ENCODE measurements at regions not wholly inside any gene's neighbourhood (a gene's known extent, or its start where the extent isn't known, plus 50 kb on each side); places are given as distances from the start of the nearest gene placed in this dataset.

GRCh38 chr1:118421868-118422350, 236.9 kb upstream of the SPAG17 start:
- Histone ChIP-seq H3K4me1 (ENCODE audit: control insufficient read depth, insufficient read depth, low read length) (no peaks in the 10 kb centered on the region), H3K4me3 (ENCODE audit: insufficient read depth, low read depth, low read length) (no peak overlapping the region), H2BK15ac (ENCODE audit: low read depth, low read length) (no peak overlapping the region), H3K56ac (ENCODE audit: extremely low read depth, insufficient read depth, low read length) (no peak overlapping the region), H4K8ac (ENCODE audit: low read depth in 2 of 2, low read length in 2 of 2) (no peak overlapping the region), H2BK20ac (ENCODE audit: low read depth, low read length) (no peak overlapping the region), H3K79me1 (ENCODE audit: low read depth in 1 of 2, low read length in 2 of 2) (no peaks in the 10 kb centered on the region), H4K20me1 (ENCODE audit: insufficient read depth, low read length) (no peaks in the 10 kb centered on the region), H2BK120ac (ENCODE audit: low read depth, low read length) (no peak overlapping the region), H3K9me1 (ENCODE audit: insufficient read depth, low read length) (no peaks in the 10 kb centered on the region), H3K4ac (ENCODE audit: low read depth, low read length) (no peak overlapping the region), H3K18ac (ENCODE audit: low read depth, low read length) (no peak overlapping the region), H3K27me3 (ENCODE audit: control insufficient read depth, insufficient read depth, low read length) (no peaks in the 10 kb centered on the region), H2BK5ac (ENCODE audit: low read depth, low read length, poor library complexity, severe bottlenecking) (no peak overlapping the region), H2AK9ac (replicated peaks; ENCODE audit: low read depth, low read length, poor library complexity) (no peak overlapping the region), H3K14ac (replicated peaks; ENCODE audit: low read depth, low read length) (no peak overlapping the region), H3K36me3 (ENCODE audit: control insufficient read depth, insufficient read depth, low read length) (no peaks in the 10 kb centered on the region), H3K9ac (ENCODE audit: low read depth, low read length) (no peak overlapping the region), H3K4me2 (ENCODE audit: low read depth, low read length) (no peak overlapping the region), H3K27ac (ENCODE audit: insufficient read depth, low read length) (no peak overlapping the region), H3K23ac (ENCODE audit: low read depth, low read length) (no peak overlapping the region), H4K91ac (ENCODE audit: insufficient read depth, low read depth, low read length) (no peak overlapping the region), H3K9me3 (ENCODE audit: control insufficient read depth, insufficient read depth, low read length) (no peaks in the 10 kb centered on the region), H2AFZ (replicated peaks; ENCODE audit: low read length, poor library complexity) (no peak overlapping the region), H4K5ac (ENCODE audit: low read depth, low read length) (no peak overlapping the region), H2AK5ac (ENCODE audit: low read depth, low read length) (no peak overlapping the region)
- POLR2A ChIA-PET (ENCODE audit: unreplicated experiment): no interaction called here
- dilution Hi-C loops (cut with HindIII; ENCODE audit: low sequenced_read_pairs, unreplicated experiment): no loop called here
- CTCF ChIA-PET: interaction anchor here (0.7 kb wide), 1 partner anchor 14 kb away, joined by 3 read pairs; no protein-coding TSS in a partner anchor
- in situ Hi-C loops (cut with MboI; ENCODE audit: low sequenced_read_pairs): no loop called here
- intact Hi-C loops (cut with micrococcal nuclease): no loop called here
- no peak for ATAC-seq (ENCODE audit: low read depth)
- no TSS peak for BruUV-seq (replicated peaks)
- TF ChIP-seq FOS (IDR thresholded peaks at IDR 0.05; ENCODE audit: low read depth, low read length) (no peak), MXI1 (IDR thresholded peaks at IDR 0.05; ENCODE audit: borderline replicate concordance, low read depth, low read length) (no peak), POLR2A (IDR thresholded peaks at IDR 0.05; ENCODE audit: low read depth, low read length) (no peak), CTCF (conservative IDR thresholded peaks at IDR 0.05; ENCODE audit: low read depth, low read length) (no peak), USF2 (IDR thresholded peaks at IDR 0.05; ENCODE audit: low read depth, low read length) (no peak), NFE2L2 (IDR thresholded peaks at IDR 0.05; ENCODE audit: low read depth, low read length) (no peak), RAD21 (IDR thresholded peaks at IDR 0.05; ENCODE audit: low read length) (no peak), MAZ (IDR thresholded peaks at IDR 0.05; ENCODE audit: borderline replicate concordance, low read depth, low read length) (no peak), MAFK (IDR thresholded peaks at IDR 0.05; ENCODE audit: low read depth, low read length) (no peak), RCOR1 (IDR thresholded peaks at IDR 0.05; ENCODE audit: insufficient replicate concordance, low read length) (no peak), BHLHE40 (IDR thresholded peaks at IDR 0.05; ENCODE audit: low read depth, low read length) (no peak), CHD1 (IDR thresholded peaks at IDR 0.05; ENCODE audit: low read depth, low read length) (no peak), SMC3 (IDR thresholded peaks at IDR 0.05; ENCODE audit: low read depth, low read length) (no peak), CEBPB (IDR thresholded peaks at IDR 0.05; ENCODE audit: low read depth, low read length) (no peak)
- TF ChIP-seq, protein P1, sequence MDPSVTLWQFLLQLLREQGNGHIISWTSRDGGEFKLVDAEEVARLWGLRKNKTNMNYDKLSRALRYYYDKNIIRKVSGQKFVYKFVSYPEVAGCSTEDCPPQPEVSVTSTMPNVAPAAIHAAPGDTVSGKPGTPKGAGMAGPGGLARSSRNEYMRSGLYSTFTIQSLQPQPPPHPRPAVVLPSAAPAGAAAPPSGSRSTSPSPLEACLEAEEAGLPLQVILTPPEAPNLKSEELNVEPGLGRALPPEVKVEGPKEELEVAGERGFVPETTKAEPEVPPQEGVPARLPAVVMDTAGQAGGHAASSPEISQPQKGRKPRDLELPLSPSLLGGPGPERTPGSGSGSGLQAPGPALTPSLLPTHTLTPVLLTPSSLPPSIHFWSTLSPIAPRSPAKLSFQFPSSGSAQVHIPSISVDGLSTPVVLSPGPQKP (IDR thresholded peaks at IDR 0.05; ENCODE audit: borderline replicate concordance, low read depth, low read length): no peak
- WGBS, 2 experiments (ENCODE audit: extremely low coverage in 2 of 2, insufficient read length in 1 of 2): no CpG with 5 or more reads among the region's 4 CpGs
- DNase-seq: no peak
